Left ventricle myocardium inferior (tissue), 1 donor: ENCODE measurements at regions not wholly inside any gene's neighbourhood (a gene's known extent, or its start where the extent isn't known, plus 50 kb on each side); places are given as distances from the start of the nearest gene placed in this dataset.
"Not testable (repeated sequence)": the region's sequence is repeated elsewhere in the genome, so short reads cannot be mapped to it uniquely, and the experiment has no call there.

Experiments
- DNase-seq: peaks from one replicate; pipeline ENCODE4 v3.0.0-alpha.2; 2020
- H3K27ac ChIP-seq: fragments of 200-600 bp; replicated peaks from 2 replicates; pipeline ENCODE4 v1.8.0; 2021
- H3K27me3 ChIP-seq: fragments of 200-600 bp; 2 replicates; pipeline ENCODE4 v1.8.0; 2021; ENCODE audit warnings: low read depth
- H3K36me3 ChIP-seq: fragments of 200-600 bp; 2 replicates; pipeline ENCODE4 v1.8.0; 2021
- H3K4me1 ChIP-seq: fragments of 200-600 bp; 2 replicates; pipeline ENCODE4 v1.8.0; 2021
- H3K4me3 ChIP-seq: fragments of 200-600 bp; 2 replicates; pipeline ENCODE4 v1.8.0; 2021; ENCODE audit warnings: mild to moderate bottlenecking, moderate library complexity
- H3K9me3 ChIP-seq: fragments of 200-600 bp; replicated peaks from 2 replicates; pipeline ENCODE4 v1.8.0; 2021
- intact Hi-C: fragments of 100-400 bp; cut with micrococcal nuclease; formaldehyde crosslinking; loops from one replicate; pipeline ENCODE4 v1.11.0; 2022
- TF ChIP-seq, protein P1 (sequence below): fragments of 200-600 bp; IDR thresholded peaks from 2 replicates; pipeline ENCODE4 v1.8.0; 2021; ENCODE audit warnings: antibody characterized with exemption, mild to moderate bottlenecking, borderline replicate concordance
- donor health status: DM: no; HTN: yes; CAD: no; lungs with severe emphysema.

DNA sequence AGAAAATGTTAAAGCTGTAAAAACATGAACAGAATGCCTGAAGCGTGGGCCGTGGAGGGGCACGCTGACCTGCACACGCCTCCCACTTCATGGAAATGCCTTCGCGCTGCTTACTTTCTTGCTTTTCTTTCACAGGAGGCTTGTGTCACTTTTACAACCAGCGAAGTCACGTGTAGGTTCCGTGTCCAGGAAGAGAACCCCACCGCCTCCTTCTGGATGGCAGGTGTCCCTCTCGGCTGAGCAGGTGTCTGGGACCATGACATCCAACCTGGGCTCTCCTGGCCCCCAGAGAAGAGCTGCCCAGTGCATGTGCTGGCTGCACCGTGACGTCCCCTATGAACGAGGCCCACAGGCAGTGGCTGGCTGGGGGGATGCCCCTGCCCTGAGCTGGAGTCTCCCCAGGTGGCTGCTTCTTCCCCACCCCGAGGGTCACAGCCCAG, 345.0 kb upstream of the SFSWAP start:
- intact Hi-C loops = no loop called here
- TF ChIP-seq, protein P1, sequence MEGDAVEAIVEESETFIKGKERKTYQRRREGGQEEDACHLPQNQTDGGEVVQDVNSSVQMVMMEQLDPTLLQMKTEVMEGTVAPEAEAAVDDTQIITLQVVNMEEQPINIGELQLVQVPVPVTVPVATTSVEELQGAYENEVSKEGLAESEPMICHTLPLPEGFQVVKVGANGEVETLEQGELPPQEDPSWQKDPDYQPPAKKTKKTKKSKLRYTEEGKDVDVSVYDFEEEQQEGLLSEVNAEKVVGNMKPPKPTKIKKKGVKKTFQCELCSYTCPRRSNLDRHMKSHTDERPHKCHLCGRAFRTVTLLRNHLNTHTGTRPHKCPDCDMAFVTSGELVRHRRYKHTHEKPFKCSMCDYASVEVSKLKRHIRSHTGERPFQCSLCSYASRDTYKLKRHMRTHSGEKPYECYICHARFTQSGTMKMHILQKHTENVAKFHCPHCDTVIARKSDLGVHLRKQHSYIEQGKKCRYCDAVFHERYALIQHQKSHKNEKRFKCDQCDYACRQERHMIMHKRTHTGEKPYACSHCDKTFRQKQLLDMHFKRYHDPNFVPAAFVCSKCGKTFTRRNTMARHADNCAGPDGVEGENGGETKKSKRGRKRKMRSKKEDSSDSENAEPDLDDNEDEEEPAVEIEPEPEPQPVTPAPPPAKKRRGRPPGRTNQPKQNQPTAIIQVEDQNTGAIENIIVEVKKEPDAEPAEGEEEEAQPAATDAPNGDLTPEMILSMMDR = no peak

DNA sequence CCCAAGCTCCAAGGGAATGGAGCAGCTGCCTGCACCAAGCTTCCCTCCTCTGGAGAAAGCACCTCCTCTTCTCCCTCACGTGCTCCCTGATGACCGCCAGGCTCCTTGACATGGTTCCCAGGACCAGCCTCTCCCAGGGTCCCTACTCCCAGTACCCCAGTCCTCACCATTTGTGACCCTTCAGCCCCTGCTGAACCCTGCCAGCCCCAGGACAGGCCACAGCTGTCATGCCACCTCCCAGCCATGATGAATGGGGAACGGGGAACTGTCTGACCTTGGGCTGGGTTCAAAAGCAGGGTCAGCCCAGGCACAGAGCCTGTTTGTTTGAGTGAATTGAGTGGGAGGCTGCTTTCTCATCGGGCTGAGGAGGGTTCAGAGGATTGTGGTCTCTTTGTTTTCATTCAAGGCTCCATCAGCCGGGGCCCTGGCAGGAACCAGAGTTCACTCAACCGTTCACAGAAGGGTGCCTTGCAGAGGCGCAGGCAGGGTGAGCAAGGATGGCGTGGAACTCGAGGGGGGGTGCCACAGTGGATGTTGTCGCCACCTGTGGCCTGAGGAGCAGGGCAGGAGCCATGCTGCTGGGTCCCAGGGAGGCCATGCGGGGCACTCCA, 344.5 kb upstream of the SFSWAP start:
- Histone ChIP-seq H3K27ac (no peak overlapping the region), H3K27me3 (peaks cover 39% of the 10 kb centered on the region), H3K4me3 (no peak overlapping the region), H3K4me1 (no peaks in the 10 kb centered on the region), H3K36me3 (no peaks in the 10 kb centered on the region), H3K9me3 (peaks cover 5% of the 10 kb centered on the region)
- intact Hi-C loops = no loop called here
- TF ChIP-seq, protein P1 = no peak
- DNase-seq = no peak

More for the DNA sequence above, 345.0 kb upstream of the SFSWAP start:
- Histone ChIP-seq H3K4me1 (no peaks in the 10 kb centered on the region), H3K27me3 (peaks cover 39% of the 10 kb centered on the region), H3K9me3 (peaks cover 5% of the 10 kb centered on the region), H3K4me3 (no peak overlapping the region), H3K27ac (no peak overlapping the region), H3K36me3 (no peaks in the 10 kb centered on the region)
- DNase-seq = no peak

DNA sequence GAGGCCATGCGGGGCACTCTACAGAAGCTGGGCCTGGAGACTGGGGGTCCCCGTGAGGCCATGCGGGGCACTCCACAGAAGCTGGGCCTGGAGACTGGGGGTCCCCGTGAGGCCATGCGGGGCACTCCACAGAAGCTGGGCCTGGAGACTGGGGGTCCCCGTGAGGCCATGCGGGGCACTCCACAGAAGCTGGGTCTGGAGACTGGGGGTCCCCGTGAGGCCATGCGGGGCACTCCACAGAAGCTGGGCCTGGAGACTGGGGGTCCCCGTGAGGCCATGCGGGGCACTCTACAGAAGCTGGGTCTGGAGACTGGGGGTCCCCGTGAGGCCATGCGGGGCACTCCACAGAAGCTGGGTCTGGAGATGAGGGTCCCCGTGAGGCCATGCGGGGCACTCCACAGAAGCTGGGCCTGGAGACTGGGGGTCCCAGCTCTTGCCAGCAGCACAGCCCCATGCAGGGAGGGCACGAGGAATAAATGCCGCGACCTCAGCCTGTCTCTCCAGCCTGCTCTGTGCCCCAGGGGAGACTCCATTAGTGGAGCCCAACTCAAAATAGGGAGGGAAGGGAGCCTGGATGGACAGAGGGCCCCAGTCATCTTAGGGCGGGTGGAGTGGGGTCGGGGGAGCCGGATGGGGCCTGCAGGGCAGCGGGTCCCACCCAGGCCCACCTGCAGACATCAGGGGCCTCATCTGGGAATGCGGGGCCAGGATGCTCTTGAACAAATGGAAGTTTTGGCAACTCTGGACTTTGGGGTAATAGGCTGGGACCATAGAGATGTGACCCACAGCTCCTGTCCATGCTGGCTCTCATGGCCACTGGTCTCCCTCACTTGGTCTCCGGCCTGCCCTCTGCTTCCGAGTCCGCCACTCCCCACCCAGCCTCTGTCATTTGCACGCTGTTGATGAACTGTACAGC, 343.6 kb upstream of the SFSWAP start:
- intact Hi-C loops, H3K36me3 ChIP-seq, H3K9me3 ChIP-seq, H3K4me3 ChIP-seq, H3K4me1 ChIP-seq, H3K27ac ChIP-seq: not testable (repeated sequence)
- H3K27me3 ChIP-seq = peaks cover 39% of the 10 kb centered on the region
- peak; percentile 10 for DNase-seq

DNA sequence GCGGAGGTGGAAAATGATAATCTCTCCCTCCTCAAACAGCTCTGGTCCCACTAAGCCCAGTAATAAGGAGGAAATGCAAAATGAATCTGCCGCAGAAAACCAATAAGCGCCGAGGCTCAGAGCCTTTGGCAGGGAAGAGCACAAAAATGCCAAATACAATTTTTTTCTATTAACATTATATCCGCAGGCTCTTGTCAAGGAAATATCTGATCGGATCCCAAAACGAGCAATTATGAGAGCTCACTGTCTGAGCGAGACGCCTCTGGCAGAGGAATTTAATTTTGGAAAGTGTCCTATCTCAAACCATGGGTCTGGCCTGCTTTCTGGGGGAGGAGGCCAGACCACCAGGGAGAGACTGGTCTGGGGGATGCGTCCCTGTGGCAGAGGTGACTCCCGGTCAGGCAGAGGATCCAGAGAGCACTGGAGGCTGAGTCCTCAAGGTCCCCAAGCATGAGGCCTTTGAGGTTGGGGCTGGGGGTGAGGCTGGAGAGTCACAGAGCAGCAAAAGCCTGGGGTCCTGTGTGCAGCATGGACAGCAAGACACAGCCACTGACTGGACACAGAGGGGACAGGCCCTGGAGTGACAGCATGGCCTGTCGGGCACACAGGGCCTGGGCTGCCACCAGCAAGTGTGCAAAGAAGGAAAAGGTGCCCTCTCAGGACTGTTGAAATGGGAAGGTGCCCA, 342.8 kb upstream of the SFSWAP start:
- Histone ChIP-seq H3K4me1 (no peaks in the 10 kb centered on the region), H3K27me3 (peaks cover 39% of the 10 kb centered on the region), H3K4me3 (no peak overlapping the region), H3K27ac (no peak overlapping the region), H3K36me3 (no peaks in the 10 kb centered on the region), H3K9me3 (peaks cover under 1% of the 10 kb centered on the region)
- DNase-seq = no peak
- TF ChIP-seq, protein P1 = no peak
- intact Hi-C loops = no loop called here

DNA sequence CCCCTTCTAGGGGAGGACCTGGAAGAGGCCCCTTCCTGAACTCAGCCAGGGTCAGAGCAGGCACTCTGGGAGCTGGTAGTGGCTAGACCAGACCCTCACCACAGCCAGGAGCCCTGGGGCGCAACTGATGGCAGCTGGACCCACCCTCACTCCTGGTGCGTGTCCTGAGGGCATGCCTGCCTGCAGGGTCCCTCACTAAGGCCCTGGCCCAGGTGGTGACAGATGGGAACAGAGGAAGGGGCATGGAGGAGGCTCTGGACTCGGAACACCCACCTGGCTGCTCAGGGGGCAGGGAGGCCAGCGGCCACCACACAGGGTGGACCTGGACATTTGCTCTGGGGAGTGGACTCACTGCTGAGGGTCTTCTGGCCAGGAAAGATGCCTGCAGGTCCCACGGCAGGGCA, 342.2 kb upstream of the SFSWAP start:
- TF ChIP-seq, protein P1 = no peak
- Histone ChIP-seq H3K9me3 (no peaks in the 10 kb centered on the region), H3K27me3 (peaks cover 39% of the 10 kb centered on the region), H3K36me3 (no peaks in the 10 kb centered on the region), H3K4me3 (no peak overlapping the region), H3K27ac (no peak overlapping the region), H3K4me1 (no peaks in the 10 kb centered on the region)
- peak; percentile 5 for DNase-seq
- intact Hi-C loops = no loop called here
